T-cell (primary cell): ENCODE measurements at regions not wholly inside any gene's neighbourhood (a gene's known extent, or its start where the extent isn't known, plus 50 kb on each side); places are given as distances from the start of the nearest gene placed in this dataset.

Experiments used
- ATAC-seq, 4 experiments: fragments of 200-7000 bp in 3 of 4; fragments of 150-1000 bp in 1 of 4; cut with Tn5 transposase; replicated peaks in 1 of 4; 1 replicate in 3 of 4; 2 replicates in 1 of 4; pipeline ENCODE4 v1.10.0; 2021; ENCODE audit warnings: moderate library complexity in 3 of 4, mild to moderate bottlenecking in 2 of 4, moderate number of reproducible peaks in 1 of 4
- CTCF ChIA-PET, 2 donors: fragments of 300-600 bp; sonication (Branson Sonifier 250); formaldehyde crosslinking; loops; one replicate each; lab custom pipeline; 2022; ENCODE audit warnings: antibody characterized with exemption in 2 of 2; lab: Charles Lee
- POLR2A ChIA-PET, 2 donors: fragments of 300-600 bp; sonication (Branson Sonifier 250); formaldehyde crosslinking; loops; one replicate each; lab custom pipeline; 2022; ENCODE audit warnings: antibody characterized with exemption in 2 of 2; lab: Charles Lee
- DNase-seq, 35 experiments: peaks; one replicate each; pipeline versions ENCODE4 v3.0.0 to v3.0.0-alpha.2; 2013 to 2023
- H3K27ac ChIP-seq: one replicate; pipeline ENCODE4 v1.5.1; 2013; ENCODE audit warnings: low read length
- H3K27me3 ChIP-seq, 2 experiments: replicated peaks in 1 of 2; 1 replicate in 1 of 2; 2 replicates in 1 of 2; pipeline versions ENCODE4 v1.6.1 to v1.7.0; 2013; ENCODE audit warnings: low read length in 1 of 2, mixed read lengths in 1 of 2; ENCODE audit not compliant: control insufficient read depth in 2 of 2, insufficient read depth in 2 of 2; ENCODE audit errors: extremely low read depth in 1 of 2
- H3K36me3 ChIP-seq, 2 donors: 1 replicate in 1 of 2; 2 replicates in 1 of 2; pipeline versions ENCODE4 v1.6.1 to v1.7.0; 2013; ENCODE audit warnings: low read length in 1 of 2; ENCODE audit not compliant: control insufficient read depth in 2 of 2, insufficient read depth in 1 of 2; ENCODE audit errors: extremely low read depth in 1 of 2
- H3K4me1 ChIP-seq, 2 experiments: 1 replicate in 1 of 2; 2 replicates in 1 of 2; pipeline versions ENCODE4 v1.6.1 to v1.7.0; 2013; ENCODE audit warnings: low read length in 2 of 2, mixed read lengths in 1 of 2; ENCODE audit not compliant: insufficient read depth in 2 of 2, control insufficient read depth in 1 of 2; ENCODE audit errors: extremely low read depth in 1 of 2
- H3K4me3 ChIP-seq, 2 donors: 1 replicate in 1 of 2; 2 replicates in 1 of 2; pipeline versions ENCODE4 v1.5.1 to v1.7.0; 2013; ENCODE audit warnings: mild to moderate bottlenecking in 2 of 2, low read length in 1 of 2, moderate library complexity in 1 of 2; ENCODE audit not compliant: control insufficient read depth in 1 of 2; ENCODE audit errors: extremely low read depth in 1 of 2
- H3K9me3 ChIP-seq: 2 replicates; pipeline ENCODE4 v1.7.0; 2013
- H3K27ac Mint-ChIP-seq, 2 donors: one replicate each; pipeline ENCODE4 v1.8.0; 2020 to 2021; ENCODE audit warnings: mild to moderate bottlenecking in 2 of 2, mixed read lengths in 2 of 2
- H3K27me3 Mint-ChIP-seq, 2 donors: one replicate each; pipeline ENCODE4 v1.8.0; 2021 to 2022; ENCODE audit warnings: mixed read lengths in 2 of 2
- H3K36me3 Mint-ChIP-seq: one replicate; pipeline ENCODE4 v1.8.0; 2021; ENCODE audit warnings: mixed read lengths
- H3K4me1 Mint-ChIP-seq, 3 donors: one replicate each; pipeline ENCODE4 v1.8.0; 2020 to 2022; ENCODE audit warnings: mixed read lengths in 3 of 3, mild to moderate bottlenecking in 1 of 3
- H3K4me3 Mint-ChIP-seq, 3 donors: one replicate each; pipeline ENCODE4 v1.8.0; 2020 to 2022; ENCODE audit warnings: mild to moderate bottlenecking in 3 of 3, mixed read lengths in 3 of 3, moderate library complexity in 3 of 3
- H3K9me3 Mint-ChIP-seq, 3 donors: one replicate each; pipeline ENCODE4 v1.8.0; 2020 to 2022; ENCODE audit warnings: mixed read lengths in 3 of 3
- WGBS: methylation state at CpG from one replicate; pipeline ENCODE4 v1.1.5; 2013; ENCODE audit warnings: missing lambda C conversion rate; ENCODE audit not compliant: insufficient coverage; 5-methylcytosine and 5-hydroxymethylcytosine counted together

DNA sequence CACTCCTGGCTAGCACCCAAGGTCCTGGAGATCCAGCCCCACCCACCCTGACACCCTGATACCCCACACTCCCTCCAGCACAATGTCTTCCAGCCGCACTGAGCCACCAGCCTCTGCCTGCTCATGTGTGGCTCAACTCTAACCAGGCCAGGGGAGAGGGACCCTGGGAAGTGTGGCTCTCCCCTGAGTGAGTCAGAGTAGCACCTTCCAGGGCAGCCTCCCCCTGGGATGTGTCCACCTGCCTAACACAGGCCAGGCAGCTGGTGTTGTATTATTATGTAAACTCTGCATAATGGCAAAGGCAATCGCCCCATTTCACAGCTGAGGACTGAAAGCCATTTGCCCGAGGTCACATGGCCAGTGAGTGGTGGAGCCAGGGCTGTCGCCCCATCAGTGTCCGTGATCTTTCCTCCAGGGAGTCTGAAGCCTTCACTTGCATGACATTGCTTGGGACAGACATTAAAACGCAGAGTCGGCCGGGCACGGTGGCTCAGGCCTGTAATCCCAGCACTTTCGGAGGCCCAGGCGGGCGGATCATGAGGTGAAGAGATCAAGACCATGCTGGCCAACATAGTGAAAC is 84.2 kb upstream of the FOXF1 start:
- no peaks in the 10 kb centered on the region for H3K4me1 ChIP-seq
- no peak overlapping the region for H3K27ac ChIP-seq
- 91% methylated on average over 6 of the region's 12 CpGs for WGBS
- CTCF ChIA-PET: no interaction called here
- no peaks in the 10 kb centered on the region for H3K9me3 ChIP-seq
- H3K9me3 Mint-ChIP-seq: peaks cover 0 to 5% (median 1%) of the 10 kb centered on the region in 3 donors
- H3K27me3 ChIP-seq: peaks cover 0 to 20% of the 10 kb centered on the region in 2 experiments
- no peak overlapping the region for H3K27ac Mint-ChIP-seq
- H3K4me1 Mint-ChIP-seq: no peaks in the 10 kb centered on the region
- POLR2A ChIA-PET: no interaction called here
- DNase-seq: no peak
- no peaks in the 10 kb centered on the region for H3K36me3 ChIP-seq
- H3K4me3 ChIP-seq: no peak overlapping the region
- ATAC-seq: no peak
- no peak overlapping the region for H3K4me3 Mint-ChIP-seq
- H3K27me3 Mint-ChIP-seq: peaks cover 2 to 5% of the 10 kb centered on the region in 2 donors
- H3K36me3 Mint-ChIP-seq: no peaks in the 10 kb centered on the region

DNA sequence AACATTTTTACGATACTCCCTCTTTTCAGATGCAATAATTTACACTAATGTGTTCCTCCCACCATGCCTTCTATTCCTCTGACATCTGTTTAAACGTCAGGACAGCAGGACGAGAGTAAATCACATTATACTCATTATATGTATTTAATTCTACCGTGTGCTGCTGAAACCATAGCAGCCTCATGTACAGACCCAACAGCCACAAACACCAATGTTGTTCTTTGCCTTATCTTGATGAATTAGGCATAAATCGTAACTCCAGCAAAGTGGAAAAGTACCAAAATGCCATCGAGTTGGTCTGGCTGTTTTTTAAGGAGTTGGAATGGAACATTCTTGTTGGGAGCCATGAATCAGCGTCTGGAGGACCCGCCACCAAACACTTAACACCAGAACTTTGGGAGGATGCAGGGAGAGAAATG is 82.9 kb upstream of the FOXF1 start:
- H3K4me3 ChIP-seq: no peak overlapping the region
- 100% methylated on average over 4 of the region's 8 CpGs for WGBS
- H3K9me3 ChIP-seq: no peaks in the 10 kb centered on the region
- no peak overlapping the region for H3K27ac Mint-ChIP-seq
- H3K4me1 ChIP-seq: no peaks in the 10 kb centered on the region
- H3K9me3 Mint-ChIP-seq: no peaks in the 10 kb centered on the region
- no peak for ATAC-seq
- no peak overlapping the region for H3K4me3 Mint-ChIP-seq
- peaks cover 2 to 5% of the 10 kb centered on the region in 2 donors for H3K27me3 Mint-ChIP-seq
- no peak for DNase-seq
- POLR2A ChIA-PET: no interaction called here
- H3K36me3 Mint-ChIP-seq: no peaks in the 10 kb centered on the region
- H3K27ac ChIP-seq: no peak overlapping the region
- CTCF ChIA-PET: no interaction called here
- no peaks in the 10 kb centered on the region for H3K36me3 ChIP-seq
- peaks cover 0 to 25% of the 10 kb centered on the region in 2 experiments for H3K27me3 ChIP-seq
- no peaks in the 10 kb centered on the region for H3K4me1 Mint-ChIP-seq

DNA sequence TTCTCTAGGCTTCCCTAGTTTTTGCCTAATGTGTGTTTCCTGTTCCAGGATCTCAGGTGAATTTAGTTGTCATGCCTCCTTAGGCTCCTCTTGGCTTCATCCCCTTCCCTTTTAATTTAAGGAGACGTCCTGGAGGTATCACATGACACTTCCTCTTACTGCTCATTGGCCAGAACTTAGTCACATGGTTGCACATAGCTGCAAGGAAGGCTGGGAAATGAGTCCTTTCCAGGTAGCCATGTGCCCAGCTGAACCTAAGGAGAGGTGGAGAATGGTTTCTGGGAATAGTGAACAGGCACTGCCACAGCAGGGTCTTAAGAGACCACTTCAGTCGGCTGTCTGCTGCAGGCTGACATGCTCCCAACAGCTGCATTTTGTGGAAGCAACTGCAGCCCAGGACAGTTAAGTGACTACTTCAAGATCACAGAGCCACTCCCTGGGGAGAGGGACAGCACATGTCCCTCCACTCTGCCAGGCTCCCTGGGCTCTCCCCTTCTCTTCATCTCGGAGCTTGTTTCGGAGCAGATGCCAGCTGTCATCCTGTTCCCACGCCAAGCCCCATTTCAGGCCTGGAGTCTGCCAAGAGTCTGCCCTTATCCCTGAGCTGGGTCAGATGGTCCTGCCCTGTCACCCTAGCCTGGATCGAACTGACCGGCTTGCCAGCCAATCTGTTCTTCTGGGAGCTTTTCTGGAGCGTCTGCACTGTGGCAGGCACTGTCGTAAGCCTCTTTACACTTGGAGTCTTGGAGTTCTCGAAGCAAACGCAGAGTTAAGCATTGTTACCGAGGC is 81.4 kb upstream of the FOXF1 start:
- POLR2A ChIA-PET: no interaction called here
- peaks cover 0 to 25% of the 10 kb centered on the region in 2 experiments for H3K27me3 ChIP-seq
- ATAC-seq: no peak
- Mint-ChIP-seq H3K36me3 (no peaks in the 10 kb centered on the region), H3K27ac (no peak overlapping the region), H3K9me3 (no peaks in the 10 kb centered on the region), H3K4me3 (no peak overlapping the region), H3K27me3 (peaks cover 2 to 5% of the 10 kb centered on the region in 2 donors), H3K4me1 (no peaks in the 10 kb centered on the region)
- CTCF ChIA-PET: no interaction called here
- no peak overlapping the region for H3K27ac ChIP-seq
- H3K4me3 ChIP-seq: no peak overlapping the region
- no peaks in the 10 kb centered on the region for H3K36me3 ChIP-seq
- WGBS: 88% methylated on average over 11 of the region's 12 CpGs
- H3K4me1 ChIP-seq: no peaks in the 10 kb centered on the region
- no peak for DNase-seq
- no peaks in the 10 kb centered on the region for H3K9me3 ChIP-seq

DNA sequence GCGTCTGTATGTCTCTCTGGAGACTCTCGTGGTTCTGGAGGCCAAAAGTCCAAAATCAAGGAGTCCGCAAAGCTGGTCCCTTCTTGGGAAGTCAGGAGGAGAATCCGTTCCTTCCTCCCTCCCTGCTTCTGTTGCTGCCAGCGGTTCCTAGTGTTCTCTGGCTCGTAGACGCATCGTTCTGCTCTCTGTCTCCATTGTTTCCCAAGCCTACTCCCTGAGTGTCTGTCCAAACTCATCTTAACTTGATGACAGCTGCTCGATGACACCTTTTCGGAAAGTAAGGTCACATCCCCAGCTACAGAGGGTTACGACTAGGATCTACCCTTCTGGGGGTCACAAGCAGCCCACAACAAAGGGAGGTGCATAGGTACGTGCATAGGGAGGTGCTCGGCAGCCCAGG is 80.7 kb upstream of the FOXF1 start:
- ATAC-seq (no peak), DNase-seq (no peak)
- Histone ChIP-seq H3K36me3 (no peaks in the 10 kb centered on the region), H3K4me1 (no peaks in the 10 kb centered on the region), H3K9me3 (no peaks in the 10 kb centered on the region), H3K27me3 (peaks cover 0 to 27% of the 10 kb centered on the region in 2 experiments), H3K4me3 (no peak overlapping the region), H3K27ac (no peak overlapping the region)
- H3K4me3 Mint-ChIP-seq: no peak overlapping the region
- POLR2A ChIA-PET: no interaction called here
- WGBS: 82% methylated on average over 13 of the region's 13 CpGs
- peaks cover 2 to 5% of the 10 kb centered on the region in 2 donors for H3K27me3 Mint-ChIP-seq
- CTCF ChIA-PET: no interaction called here
- no peak overlapping the region for H3K27ac Mint-ChIP-seq
- no peaks in the 10 kb centered on the region for H3K9me3 Mint-ChIP-seq
- no peaks in the 10 kb centered on the region for H3K36me3 Mint-ChIP-seq
- H3K4me1 Mint-ChIP-seq: no peaks in the 10 kb centered on the region

DNA sequence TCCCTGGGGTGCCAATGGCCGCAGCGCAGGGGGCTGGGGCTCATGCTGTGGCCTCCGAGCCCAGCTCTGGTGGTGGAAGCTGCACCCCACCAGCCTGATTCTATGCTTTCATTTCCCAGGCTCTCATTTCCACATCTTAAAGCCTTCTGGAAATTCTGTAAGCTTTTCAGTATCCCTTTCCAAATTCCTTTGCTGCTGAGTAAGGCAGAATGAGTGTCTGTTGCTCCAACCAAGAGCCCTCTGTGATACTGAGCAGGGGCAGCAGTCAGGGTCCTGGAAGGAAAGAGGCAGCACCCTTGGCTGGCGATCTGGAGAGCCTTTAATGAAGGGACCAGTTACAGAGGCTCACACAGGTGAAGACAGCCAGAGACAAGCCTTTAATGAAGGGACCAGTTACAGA is 79.5 kb upstream of the FOXF1 start:
- Mint-ChIP-seq H3K27me3 (peaks cover 2 to 5% of the 10 kb centered on the region in 2 donors), H3K9me3 (no peaks in the 10 kb centered on the region), H3K36me3 (no peaks in the 10 kb centered on the region), H3K4me3 (no peak overlapping the region), H3K4me1 (no peaks in the 10 kb centered on the region), H3K27ac (no peak overlapping the region)
- ChIA-PET CTCF (no interaction called here), POLR2A (no interaction called here)
- no peak overlapping the region for H3K4me3 ChIP-seq
- peaks cover 0 to 21% of the 10 kb centered on the region in 2 experiments for H3K27me3 ChIP-seq
- H3K9me3 ChIP-seq: no peaks in the 10 kb centered on the region
- no peaks in the 10 kb centered on the region for H3K4me1 ChIP-seq
- no peak for DNase-seq
- no peak for ATAC-seq
- no peaks in the 10 kb centered on the region for H3K36me3 ChIP-seq
- WGBS: 73% methylated on average over 4 of the region's 4 CpGs
- no peak overlapping the region for H3K27ac ChIP-seq

DNA sequence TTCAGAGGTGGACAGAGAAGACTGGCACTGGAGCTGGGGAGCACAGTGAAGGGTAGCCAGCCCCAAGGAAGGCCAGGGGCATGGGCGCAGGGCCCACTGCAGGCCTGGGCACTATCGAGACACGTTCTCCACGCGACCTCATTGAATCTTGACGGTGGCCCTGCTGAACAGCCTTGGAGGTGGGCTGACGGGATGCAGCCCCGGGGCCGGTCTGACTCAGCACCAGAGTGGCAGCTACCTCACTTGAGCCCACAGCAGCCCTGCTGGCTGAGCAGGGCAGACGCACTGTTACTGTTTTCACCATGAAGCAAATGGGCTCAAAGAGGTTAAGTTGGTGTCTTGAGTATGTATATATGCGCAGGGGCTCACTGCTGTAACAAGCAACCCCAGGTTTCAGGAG is 78.8 kb upstream of the FOXF1 start:
- H3K36me3 Mint-ChIP-seq: no peaks in the 10 kb centered on the region
- H3K36me3 ChIP-seq: no peaks in the 10 kb centered on the region
- no peaks in the 10 kb centered on the region for H3K9me3 Mint-ChIP-seq
- POLR2A ChIA-PET: no interaction called here
- H3K4me3 Mint-ChIP-seq: no peak overlapping the region
- H3K27ac Mint-ChIP-seq: no peak overlapping the region
- no peaks in the 10 kb centered on the region for H3K4me1 Mint-ChIP-seq
- DNase-seq: no peak
- peaks cover 2 to 5% of the 10 kb centered on the region in 2 donors for H3K27me3 Mint-ChIP-seq
- no peaks in the 10 kb centered on the region for H3K4me1 ChIP-seq
- no peak overlapping the region for H3K4me3 ChIP-seq
- ATAC-seq: no peak
- peaks cover 0 to 14% of the 10 kb centered on the region in 2 experiments for H3K27me3 ChIP-seq
- H3K9me3 ChIP-seq: no peaks in the 10 kb centered on the region
- 91% methylated on average over 11 of the region's 11 CpGs for WGBS
- H3K27ac ChIP-seq: no peak overlapping the region
- CTCF ChIA-PET: no interaction called here
